Motor neuron (in vitro differentiated cells): ENCODE measurements at regions not wholly inside any gene's neighbourhood (a gene's known extent, or its start where the extent isn't known, plus 50 kb on each side); places are given as distances from the start of the nearest gene placed in this dataset.

Experiments
- ATAC-seq, 8 experiments: fragments of 200-7000 bp; cut with Tn5 transposase; replicated peaks in 6 of 8; 2 replicates each; pipeline ENCODE4 v1.8.0; 2021; ENCODE audit warnings: mild to moderate bottlenecking in 8 of 8, moderate library complexity in 8 of 8
- H3K27ac ChIP-seq, 2 donors: fragments of 250-450 bp; sonication (Bioruptor Pico); 2 replicates each; pipeline ENCODE4 v1.9.0; 2021; ENCODE audit warnings: antibody characterized with exemption in 2 of 2, mild to moderate bottlenecking in 2 of 2, moderate library complexity in 1 of 2
- H3K4me1 ChIP-seq, 2 donors: fragments of 250-450 bp; sonication (Bioruptor Pico); replicated peaks in 1 of 2; 2 replicates each; pipeline ENCODE4 v1.6.1; 2021; ENCODE audit warnings: antibody characterized with exemption in 2 of 2, mild to moderate bottlenecking in 2 of 2, moderate library complexity in 1 of 2
- H3K4me3 ChIP-seq, 5 donors: fragments of 250-450 bp; sonication (Bioruptor Pico); 2 replicates each; pipeline ENCODE4 v1.9.0; 2021; ENCODE audit warnings: antibody characterized with exemption in 5 of 5, mild to moderate bottlenecking in 5 of 5, moderate library complexity in 4 of 5
- WGBS, 10 experiments: fragments of 450-650 bp; shearing (Covaris generic); methylation state at CpG; one replicate each; pipeline ENCODE4 v1.0.0; 2022; 5-methylcytosine and 5-hydroxymethylcytosine counted together
- in situ Hi-C, 9 experiments: fragments of 400-800 bp; cut with MboI; loops; one replicate each; pipeline ENCODE4 v1.15.0; 2021; ENCODE audit warnings: low sequenced_read_pairs in 9 of 9, low pct_unique_long_range_greater_than_20kb in 2 of 9; ENCODE audit not compliant: unreplicated experiment in 9 of 9

DNA sequence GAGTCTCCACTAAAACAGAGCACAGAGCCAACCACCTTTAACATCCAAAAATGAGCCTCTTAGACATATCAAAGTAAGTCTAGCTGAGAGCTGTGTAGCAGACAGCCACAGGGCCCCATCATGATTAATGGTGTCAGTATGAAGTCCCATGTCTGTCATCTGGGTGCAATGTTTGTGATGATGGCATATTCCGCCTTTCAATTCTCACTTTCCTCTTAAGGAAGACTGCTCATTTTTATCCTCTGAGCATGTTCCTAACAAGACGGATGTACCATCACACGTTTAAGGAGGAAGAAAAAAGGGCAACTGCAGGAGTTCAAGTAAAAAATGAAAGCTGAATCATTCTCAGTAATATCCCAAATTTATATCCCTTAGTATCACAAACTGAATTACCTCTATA lies 85.8 kb upstream of the KCNMB2 start:
- in situ Hi-C loops, result no loop called here
- 0 to 88% (median 35%) methylated on average over 1 to 3 of the region's 3 CpGs; no CpG with 5 or more reads in 3 of the 10 experiments for WGBS, 10 experiments
- H3K4me3 ChIP-seq, result no peak overlapping the region
- no peak overlapping the region for H3K27ac ChIP-seq
- H3K4me1 ChIP-seq, result peaks cover 0 to 3% of the 10 kb centered on the region in 2 donors
- peak in 2 of 8 experiments; percentile 32 to 34 for ATAC-seq

DNA sequence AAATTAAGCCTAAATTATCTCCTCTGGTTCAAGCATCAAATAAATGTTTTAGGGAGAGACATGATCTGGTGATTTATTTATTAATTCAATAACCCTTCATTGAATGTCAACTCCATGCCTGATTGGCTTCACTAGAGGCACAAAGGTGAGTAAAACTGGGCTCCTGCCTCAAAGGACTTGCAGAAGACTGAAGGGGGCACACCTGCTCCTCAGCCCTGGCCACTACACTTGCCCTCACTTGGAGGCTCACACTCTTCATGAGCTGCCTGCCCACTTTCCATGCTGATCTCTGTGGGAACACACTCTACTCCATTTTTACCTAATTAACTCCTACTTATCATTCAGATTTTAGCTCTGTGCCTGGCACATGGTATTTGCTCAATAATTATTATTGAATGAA lies 84.4 kb upstream of the KCNMB2 start:
- Histone ChIP-seq H3K4me3 (no peak overlapping the region), H3K4me1 (peaks cover 0 to 4% of the 10 kb centered on the region in 2 donors), H3K27ac (no peak overlapping the region)
- in situ Hi-C loops, result no loop called here
- ATAC-seq, result no peak

DNA sequence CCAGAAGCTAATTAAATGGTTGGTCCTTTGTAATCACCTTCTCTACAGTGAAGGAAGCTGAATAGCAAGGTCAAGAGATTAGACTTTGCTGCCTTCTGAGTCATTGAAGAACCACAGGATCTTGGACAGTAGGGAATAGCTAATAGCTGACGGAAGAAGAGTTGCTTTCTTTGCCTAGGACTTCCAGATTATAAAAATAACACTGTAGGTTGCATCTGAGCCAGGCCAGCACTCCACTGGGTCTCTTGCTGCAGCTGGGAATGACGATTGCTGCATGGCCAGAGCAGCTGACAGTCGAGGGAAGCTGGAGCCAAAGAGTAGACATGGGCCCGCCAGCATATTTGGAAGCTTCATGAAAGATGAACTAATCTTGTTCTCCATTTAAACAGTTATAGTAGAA lies 81.5 kb upstream of the KCNMB2 start:
- peak in 5 of 8 experiments; percentile 13 to 49 (median 41) for ATAC-seq
- Histone ChIP-seq H3K4me3 (no peak overlapping the region), H3K27ac (no peak overlapping the region), H3K4me1 (peaks cover 0 to 10% of the 10 kb centered on the region in 2 donors)
- in situ Hi-C loops, result no loop called here
- WGBS, 10 experiments, result 3 to 100% (median 69%) methylated on average over 2 to 4 of the region's 4 CpGs; no CpG with 5 or more reads in 4 of the 10 experiments

- H3K4me1 ChIP-seq, result peaks cover 0 to 10% of the 10 kb centered on the region in 2 donors
- WGBS, 10 experiments, result 0 to 100% (median 41%) methylated on average over 1 of the region's 1 CpG; no CpG with 5 or more reads in 2 of the 10 experiments
- H3K27ac ChIP-seq, result no peak overlapping the region
- H3K4me3 ChIP-seq, result no peak overlapping the region
- ATAC-seq, result no peak
- in situ Hi-C loops, result no loop called here
Observed at GRCh38 chr3:178455226-178455625, 81.0 kb upstream of the KCNMB2 start.

- no peak for ATAC-seq
- Histone ChIP-seq H3K27ac (no peak overlapping the region), H3K4me3 (no peak overlapping the region), H3K4me1 (peaks cover 0 to 10% of the 10 kb centered on the region in 2 donors)
- in situ Hi-C loops, result no loop called here
- 20 to 100% (median 100%) methylated on average over 1 of the region's 1 CpG; no CpG with 5 or more reads in 6 of the 10 experiments for WGBS, 10 experiments
Observed at GRCh38 chr3:178455946-178456345, 80.3 kb upstream of the KCNMB2 start.

- peaks cover 0 to 10% of the 10 kb centered on the region in 2 donors for H3K4me1 ChIP-seq
- WGBS, 10 experiments, result 36 to 100% (median 58%) methylated on average over 1 to 5 of the region's 7 CpGs; no CpG with 5 or more reads in 1 of the 10 experiments
- H3K4me3 ChIP-seq, result no peak overlapping the region
- in situ Hi-C loops, result no loop called here
- H3K27ac ChIP-seq, result no peak overlapping the region
- peak in 5 of 8 experiments; percentile 43 to 83 (median 81) for ATAC-seq
Observed at GRCh38 chr3:178456621-178457285, 79.5 kb upstream of the KCNMB2 start.

DNA sequence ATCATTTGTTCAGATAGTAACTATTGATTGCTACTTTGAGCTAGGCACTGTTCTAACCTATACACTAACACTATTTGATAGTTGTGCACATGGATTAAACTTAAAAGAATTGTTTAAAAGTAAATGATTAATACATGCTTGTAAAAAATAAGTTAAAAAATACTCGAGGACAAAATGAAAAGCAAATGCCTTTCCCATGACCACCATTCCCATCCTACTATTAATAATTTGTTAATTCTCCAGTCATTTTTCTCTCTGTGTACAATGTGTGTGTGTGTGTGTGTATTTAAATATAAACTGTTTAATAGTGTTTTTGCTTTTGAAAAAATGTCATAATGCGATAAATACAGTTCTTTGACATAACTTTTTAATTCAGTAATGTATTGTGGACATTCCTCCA lies 78.7 kb upstream of the KCNMB2 start:
- H3K4me1 ChIP-seq, result peaks cover 0 to 10% of the 10 kb centered on the region in 2 donors
- H3K27ac ChIP-seq, result no peak overlapping the region
- no peak overlapping the region for H3K4me3 ChIP-seq
- in situ Hi-C loops, result no loop called here
- 0 to 83% (median 69%) methylated on average over 1 to 2 of the region's 2 CpGs; no CpG with 5 or more reads in 1 of the 10 experiments for WGBS, 10 experiments
- no peak for ATAC-seq

GRCh38 chr3:178458313-178459037 lies 77.8 kb upstream of the KCNMB2 start:
- ATAC-seq, result no peak
- 31 to 100% (median 86%) methylated on average over 2 to 5 of the region's 5 CpGs for WGBS, 10 experiments
- H3K4me1 ChIP-seq, result peaks cover 0 to 10% of the 10 kb centered on the region in 2 donors
- H3K4me3 ChIP-seq, result no peak overlapping the region
- no peak overlapping the region for H3K27ac ChIP-seq
- in situ Hi-C loops, result no loop called here

DNA sequence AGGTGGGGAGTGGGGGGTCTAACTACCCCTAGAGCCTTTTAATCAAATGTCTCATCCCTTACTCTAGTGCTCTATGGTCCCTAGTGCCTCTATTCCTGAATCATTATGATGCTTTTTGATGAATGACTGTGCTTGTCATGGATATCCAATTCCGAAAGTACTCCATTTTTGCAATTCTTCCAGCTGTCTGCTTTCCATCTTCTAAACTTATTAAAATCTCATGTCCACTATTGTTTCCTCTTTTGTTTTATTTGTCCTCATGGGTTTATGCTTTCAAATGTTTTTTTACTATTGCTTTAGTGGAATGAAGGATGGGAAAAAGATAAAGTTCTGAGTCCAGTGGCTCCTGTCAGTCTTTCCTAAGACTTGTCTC lies 77.2 kb upstream of the KCNMB2 start:
- WGBS, 10 experiments, result 0 to 100% (median 84%) methylated on average over 1 of the region's 1 CpG; no CpG with 5 or more reads in 2 of the 10 experiments
- Histone ChIP-seq H3K4me3 (no peak overlapping the region), H3K27ac (no peak overlapping the region), H3K4me1 (peaks cover 0 to 10% of the 10 kb centered on the region in 2 donors)
- in situ Hi-C loops, result no loop called here
- ATAC-seq, result no peak

DNA sequence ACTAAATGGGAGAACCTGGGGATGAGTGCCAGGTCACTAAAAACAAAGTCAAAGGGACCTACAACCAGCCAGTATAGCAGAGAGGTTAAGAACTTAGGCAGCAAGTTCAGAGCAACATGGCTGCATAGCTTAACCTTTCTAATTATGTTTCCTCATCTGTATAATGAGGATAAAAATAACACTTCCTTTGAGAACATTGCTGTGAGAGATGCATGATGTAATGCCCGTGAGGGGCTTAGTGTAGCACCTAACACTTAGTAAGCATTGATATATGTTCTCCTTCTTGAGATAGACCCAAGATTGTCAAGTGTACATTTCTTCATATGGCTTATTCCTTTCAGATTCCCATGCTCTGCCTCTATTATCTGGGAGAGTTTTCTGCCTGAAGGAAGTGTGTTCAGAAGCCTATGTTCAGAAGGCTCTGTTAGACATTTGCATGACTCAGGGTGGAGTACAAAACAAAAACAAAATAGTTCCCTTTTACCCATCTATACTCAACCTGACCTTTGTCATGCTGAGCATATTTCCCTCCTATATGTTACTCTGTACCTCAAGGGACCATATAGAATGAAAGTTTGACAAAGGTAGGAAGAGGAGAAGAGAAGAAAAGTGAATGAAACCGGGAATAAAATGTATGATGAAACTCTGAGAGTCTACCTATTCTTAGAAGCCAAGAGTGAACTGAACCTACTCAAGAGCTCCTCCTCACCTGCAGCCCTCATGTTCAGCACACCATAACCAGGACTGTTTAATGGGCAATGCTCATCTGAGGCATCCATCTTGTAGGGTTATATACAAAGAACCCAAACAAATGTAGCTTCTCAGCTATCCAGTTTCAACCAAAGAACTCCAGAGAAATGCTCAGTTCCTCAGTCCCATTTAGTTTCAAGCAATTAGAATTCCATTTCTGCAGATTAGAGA lies 70.7 kb upstream of the KCNMB2 start:
- no peak overlapping the region for H3K27ac ChIP-seq
- 0 to 74% (median 38%) methylated on average over 1 to 2 of the region's 2 CpGs; no CpG with 5 or more reads in 3 of the 10 experiments for WGBS, 10 experiments
- no peak for ATAC-seq
- in situ Hi-C loops, result no loop called here
- no peaks in the 10 kb centered on the region for H3K4me1 ChIP-seq
- H3K4me3 ChIP-seq, result no peak overlapping the region

DNA sequence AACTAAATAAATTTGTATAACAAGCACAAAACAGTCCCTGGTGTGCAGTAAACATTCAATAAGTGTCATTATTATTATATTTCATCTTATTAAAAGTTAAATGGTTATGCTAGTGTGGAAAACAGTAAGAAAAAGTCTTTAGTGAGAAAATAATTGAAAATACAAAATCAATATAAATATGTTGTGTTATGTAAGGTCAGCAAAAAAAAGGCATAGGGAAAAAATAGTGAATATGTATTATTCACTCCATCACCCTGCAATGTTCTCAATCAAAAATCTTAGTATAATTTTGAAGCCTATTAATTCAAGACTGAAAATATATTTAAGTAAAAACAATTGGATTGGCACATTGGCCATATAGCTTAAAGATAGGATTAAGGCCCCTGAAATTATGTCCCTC lies 63.3 kb upstream of the KCNMB2 start:
- Histone ChIP-seq H3K27ac (no peak overlapping the region), H3K4me1 (no peaks in the 10 kb centered on the region), H3K4me3 (no peak overlapping the region)
- in situ Hi-C loops, result no loop called here
- ATAC-seq, result no peak

GRCh38 chr3:178474526-178474925 lies 61.7 kb upstream of the KCNMB2 start:
- in situ Hi-C loops, result no loop called here
- 0 to 55% (median 37%) methylated on average over 1 to 4 of the region's 4 CpGs; no CpG with 5 or more reads in 2 of the 10 experiments for WGBS, 10 experiments
- ATAC-seq, result no peak

DNA sequence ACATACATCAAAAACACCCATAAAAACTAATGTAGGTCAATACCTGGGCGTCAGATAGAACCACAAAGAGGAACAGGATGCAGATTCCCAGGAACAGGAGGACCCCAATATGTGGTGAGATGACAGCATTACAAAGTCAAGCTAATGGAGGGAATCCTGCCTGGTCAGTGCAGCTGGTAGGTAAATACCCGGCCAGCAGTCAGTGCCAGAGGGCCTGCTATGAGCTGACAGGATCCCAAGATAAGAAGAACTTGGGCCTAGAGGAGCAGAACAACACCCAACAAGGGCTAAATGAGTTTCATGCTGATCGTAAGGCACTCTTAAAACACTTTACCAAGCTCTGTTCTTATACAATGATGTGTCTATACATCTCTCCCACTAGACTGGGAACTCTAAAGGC lies 61.2 kb upstream of the KCNMB2 start:
- WGBS, 10 experiments, result 0 to 100% (median 60%) methylated on average over 1 to 2 of the region's 3 CpGs; no CpG with 5 or more reads in 3 of the 10 experiments
- no peaks in the 10 kb centered on the region for H3K4me1 ChIP-seq
- no peak overlapping the region for H3K4me3 ChIP-seq
- no peak for ATAC-seq
- in situ Hi-C loops, result no loop called here
- no peak overlapping the region for H3K27ac ChIP-seq

More at GRCh38 chr3:178474526-178474925, 61.7 kb upstream of the KCNMB2 start:
- H3K4me1 ChIP-seq, result no peaks in the 10 kb centered on the region
- H3K4me3 ChIP-seq, result no peak overlapping the region
- no peak overlapping the region for H3K27ac ChIP-seq
